ENCODE measurements at regions not wholly inside any gene's neighbourhood (a gene's known extent, or its start where the extent isn't known, plus 50 kb on each side); places are given as distances from the start of the nearest gene placed in this dataset.
"Not testable (repeated sequence)": the region's sequence is repeated elsewhere in the genome, so short reads cannot be mapped to it uniquely, and the experiment has no call there.

DNA sequence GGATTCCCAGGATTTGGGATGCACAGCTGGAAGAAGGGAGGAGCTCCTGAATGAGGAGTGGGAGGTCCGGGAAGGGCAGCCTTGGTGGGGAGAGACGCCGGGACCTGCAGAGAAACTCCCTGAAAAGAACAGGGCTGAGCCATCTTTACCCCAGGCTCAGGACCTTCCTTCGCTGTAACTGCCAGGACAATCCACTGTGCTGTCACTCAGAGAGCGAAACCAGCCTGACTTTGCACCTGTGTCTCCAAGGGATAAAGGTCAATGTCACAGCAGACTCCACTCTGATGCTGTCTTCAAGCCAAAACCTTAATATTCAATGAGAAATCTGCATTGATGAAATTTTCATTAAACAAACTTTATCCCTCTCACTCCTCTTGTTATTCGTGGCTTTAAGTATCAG lies 235.4 kb upstream of the SULF2 start:
- not testable (repeated sequence) for DNase-seq

DNA sequence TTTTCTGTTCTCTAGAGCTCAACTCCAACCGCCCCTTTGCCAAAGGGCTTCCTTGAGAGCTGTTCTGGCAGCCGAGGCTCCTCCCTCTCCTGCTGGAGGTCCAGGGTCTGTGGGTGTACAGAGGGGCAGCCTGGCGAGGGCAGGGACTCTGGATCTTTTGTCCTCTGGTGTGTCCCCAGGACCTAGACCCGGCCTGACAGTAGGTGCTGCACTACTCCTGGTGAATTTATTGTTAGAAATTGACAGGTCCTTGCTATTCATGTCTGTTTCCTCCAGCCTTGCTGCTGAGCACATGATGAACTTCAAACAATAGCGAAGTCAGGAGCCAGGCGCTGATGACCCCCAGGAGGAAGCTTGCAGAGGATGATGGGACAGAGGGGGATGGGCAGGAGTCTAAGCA lies 234.7 kb upstream of the SULF2 start:
- no peak for DNase-seq

DNA sequence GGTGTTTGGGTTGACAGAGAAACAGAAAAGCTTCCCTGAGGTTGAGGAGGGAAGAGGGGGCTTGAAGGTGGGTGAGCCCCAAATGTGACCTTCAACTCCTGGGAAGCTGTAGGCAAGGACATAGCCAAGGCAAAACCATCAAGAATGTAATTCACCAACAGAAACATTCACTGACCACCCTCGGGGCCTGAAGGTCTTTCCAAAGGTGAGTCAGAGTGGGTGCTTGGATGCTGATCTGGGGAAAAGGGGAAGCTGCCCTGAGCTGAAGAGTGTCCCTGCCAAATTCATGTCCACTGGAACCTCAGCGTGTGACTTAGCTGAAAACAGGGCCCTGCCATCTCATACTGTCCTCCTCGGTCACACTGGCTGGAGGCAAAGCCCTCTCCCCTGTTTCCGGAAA lies 234.2 kb upstream of the SULF2 start:
- no peak for DNase-seq

DNA sequence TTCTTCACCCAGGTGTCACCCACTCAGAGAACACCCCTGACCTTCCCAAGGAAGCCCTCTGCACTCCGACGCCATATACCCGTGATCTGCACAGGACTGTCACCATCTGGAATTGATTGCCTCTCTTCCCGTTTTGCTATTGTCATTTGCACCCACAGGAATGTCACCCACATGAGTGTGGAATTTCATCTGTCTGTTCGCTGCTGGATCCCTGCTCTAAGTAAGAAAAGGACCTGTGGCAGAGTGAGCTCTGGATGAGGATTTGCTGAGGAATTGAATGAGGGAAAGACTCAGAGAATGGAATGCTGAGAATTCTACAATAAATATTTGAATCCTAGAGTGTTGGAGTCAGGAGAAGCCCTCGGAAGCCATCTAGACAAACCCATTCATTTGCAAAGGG lies 233.6 kb upstream of the SULF2 start:
- DNase-seq, result not testable (repeated sequence)

DNA sequence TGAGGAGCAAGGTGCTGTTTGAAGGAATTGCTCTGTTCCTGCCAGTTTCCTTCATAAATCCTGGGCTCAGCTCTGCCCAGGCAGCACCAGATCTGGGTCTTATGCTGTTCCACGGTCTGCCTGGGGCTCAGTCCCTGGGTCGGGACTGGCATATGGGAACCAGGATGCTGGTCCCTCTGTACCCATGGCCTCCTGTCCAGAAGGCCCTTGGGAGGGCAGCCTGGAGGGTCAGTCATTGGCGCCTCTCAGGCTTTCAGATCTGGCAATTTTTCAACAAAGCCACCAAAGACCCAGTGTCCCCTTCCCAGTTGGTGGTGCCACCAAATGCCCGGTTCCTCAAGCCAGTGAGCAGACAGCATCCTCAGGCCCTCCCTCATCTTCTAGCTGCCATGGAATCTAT lies 232.7 kb upstream of the SULF2 start:
- no peak for DNase-seq

DNA sequence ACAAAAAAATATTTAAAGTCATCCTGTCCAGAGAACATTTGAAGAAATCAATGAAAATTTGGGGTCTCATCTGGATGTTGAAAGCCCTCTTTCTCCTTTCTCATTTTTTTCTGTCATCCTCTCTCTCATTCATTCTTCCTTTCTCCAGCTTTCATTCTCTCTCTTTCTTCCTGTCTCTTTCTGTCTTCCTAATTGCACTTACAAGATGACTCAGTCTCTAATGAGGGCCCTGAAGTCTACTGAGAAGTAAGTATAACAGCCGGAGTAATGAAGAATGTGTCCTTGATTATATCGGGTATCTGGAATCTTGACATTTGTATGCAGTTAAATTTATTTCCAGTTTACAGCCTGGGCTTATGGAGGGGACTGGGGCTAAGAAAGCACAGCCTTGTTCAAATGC lies 232.2 kb upstream of the SULF2 start:
- DNase-seq, result no peak

DNA sequence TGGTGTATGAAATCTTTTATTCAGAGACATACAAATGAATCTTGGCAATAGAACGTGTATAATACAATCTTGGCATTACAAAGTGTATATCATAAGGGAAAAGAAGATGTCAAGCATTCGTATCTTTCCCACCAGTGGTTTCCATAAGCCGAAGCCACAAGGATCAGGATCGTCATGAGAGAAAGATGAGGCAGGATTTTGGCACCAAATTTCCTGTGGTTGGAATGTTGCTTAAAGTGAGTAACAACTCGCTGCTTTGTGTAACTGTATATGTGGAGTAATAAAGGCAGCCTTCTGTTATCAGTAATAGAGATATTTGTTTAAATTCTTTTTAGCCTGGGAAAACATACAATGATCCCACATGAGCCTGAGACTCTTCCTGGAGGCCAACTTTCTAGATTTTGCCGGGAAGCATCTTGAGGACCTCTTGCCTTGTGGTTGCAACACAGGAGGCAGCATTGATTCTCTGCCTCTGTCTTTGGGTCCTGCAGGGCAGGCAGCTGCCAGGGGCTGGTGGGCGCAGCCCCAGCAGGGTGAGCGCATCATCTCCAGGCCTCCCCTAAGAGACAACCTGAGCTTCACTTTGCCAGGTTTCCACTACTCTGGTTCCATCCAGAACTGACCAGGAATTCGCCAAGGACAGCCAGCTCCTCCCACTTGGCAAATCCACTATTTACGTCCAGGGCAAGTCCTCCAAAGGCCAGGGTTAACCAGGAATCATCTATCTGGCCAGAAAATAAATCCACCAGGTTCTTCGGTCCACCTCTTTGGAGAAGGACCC lies 230.9 kb upstream of the SULF2 start:
- DNase-seq, result no peak

DNA sequence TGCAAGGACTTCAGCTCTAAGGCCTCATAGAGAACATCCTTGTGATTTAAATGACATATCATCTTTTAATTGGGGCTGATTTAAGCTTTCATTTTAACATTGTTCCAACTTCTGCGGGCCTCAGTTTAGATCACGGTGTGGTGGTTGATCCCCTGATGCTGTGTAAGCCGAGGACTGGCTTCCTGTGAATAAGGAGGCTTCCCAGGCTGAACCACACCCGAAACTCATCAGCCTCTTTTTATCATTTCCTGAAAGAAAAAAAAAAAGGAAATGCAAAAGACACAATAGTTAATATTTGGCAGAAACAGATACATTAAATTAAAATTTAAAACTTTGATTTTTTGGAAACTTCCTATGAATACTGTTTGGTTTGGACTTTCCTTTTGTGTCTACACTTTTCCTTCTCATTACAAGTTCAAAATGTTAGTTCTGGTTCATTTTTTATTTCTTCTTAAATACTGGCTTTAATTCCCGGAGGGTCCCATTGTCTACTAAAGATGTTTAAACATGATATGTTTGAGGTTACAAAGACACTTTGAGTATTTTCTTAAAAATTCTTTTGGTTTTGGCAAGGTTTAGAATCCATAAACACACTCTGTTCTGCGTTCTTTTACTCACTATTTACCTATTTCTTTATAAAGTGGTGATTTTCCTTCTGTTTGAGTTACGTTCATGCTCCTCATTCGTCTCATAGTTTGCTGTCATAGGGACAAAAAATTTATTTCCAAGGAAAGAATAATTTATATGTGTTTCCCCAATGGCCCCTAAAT lies 230.0 kb upstream of the SULF2 start:
- no peak for DNase-seq

DNA sequence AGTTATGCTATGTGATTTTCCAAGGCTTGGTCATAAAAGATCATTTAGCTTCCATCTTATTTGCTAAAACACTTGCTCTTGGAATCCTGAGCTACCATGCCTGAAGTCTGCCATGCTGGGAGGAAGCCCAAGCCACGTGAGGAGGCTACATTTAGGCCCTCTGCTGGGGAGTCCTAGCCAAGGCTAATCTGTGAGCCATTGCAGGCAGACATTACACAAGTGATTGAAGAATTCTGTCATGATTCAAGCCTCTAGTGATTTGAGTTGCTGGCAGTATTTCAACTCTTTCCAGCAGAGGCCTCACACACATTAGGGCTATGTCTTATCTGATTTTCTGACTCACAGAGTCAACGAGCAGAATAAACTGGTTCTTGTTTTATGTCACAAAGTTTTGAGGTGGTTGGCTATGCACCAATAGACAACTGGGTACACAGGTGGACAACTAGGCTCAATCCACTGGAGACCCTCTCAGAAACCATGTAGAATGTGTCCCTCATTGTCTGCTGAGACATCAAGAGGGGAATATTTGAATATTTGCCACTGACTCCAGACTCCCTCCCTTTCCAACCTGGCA lies 227.2 kb upstream of the SULF2 start:
- DNase-seq, result no peak

DNA sequence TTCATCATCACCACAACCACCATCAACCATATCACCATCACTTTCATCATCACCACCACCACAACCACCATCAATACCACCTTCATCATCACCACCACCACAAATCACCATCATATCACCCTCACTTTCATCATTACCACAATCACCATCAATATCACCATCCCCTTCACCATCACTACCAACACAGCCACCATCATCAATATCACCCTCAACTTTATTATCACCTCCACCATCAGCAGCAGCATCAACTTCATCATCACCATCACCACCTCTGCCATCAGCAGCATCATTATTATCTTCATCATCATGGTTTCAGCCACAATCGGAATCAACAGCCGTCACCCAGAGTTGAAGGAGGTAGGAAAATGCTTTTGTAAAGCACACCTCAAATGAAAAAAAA lies 225.7 kb upstream of the SULF2 start:
- no peak for DNase-seq

DNA sequence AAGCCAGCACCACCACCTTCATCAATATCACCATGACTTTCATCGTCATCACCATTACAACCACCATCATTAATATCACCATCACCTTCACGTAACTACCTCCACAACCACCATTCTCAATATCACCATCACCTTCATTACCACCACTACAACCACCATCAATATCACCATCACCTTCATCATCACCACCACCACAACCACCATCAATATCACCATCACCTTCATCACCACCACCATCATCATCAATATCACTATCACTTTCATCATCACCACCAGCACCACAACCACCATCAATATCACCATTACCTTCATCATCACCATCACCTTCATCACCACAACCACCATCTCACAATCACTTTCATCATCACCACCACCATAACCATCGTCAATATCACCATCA lies 225.3 kb upstream of the SULF2 start:
- no peak for DNase-seq

DNA sequence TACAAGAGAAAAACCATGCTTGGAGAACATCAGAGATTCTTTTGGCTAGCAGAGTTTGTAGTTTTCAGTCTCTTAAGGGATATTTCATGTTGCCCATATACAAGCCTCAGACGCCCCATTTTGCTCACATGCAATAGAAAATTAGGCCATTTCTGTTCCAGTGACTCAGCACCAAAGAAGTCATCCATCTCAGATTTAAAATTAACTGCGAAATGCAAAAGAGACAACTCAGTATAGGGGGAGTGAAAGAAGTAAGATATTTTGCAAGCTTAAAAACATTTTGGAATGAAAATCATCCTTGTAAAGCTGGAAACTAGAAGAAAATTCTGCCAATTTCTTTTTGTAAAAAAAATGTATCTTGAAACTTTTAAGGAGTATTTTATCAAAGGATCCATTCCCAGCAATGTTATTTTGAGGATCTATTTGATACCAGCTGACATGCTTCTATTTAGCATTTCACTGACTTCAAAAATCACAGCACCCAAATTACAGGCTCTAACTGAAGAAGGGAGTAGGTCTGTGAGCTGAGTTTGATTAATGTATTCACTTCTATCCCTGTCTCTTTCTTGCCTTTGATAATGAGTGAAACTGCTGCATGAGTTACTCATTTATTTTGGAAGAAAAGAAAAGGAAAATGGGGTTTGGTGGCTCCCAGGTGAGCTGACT lies 223.7 kb upstream of the SULF2 start:
- DNase-seq, result no peak

DNA sequence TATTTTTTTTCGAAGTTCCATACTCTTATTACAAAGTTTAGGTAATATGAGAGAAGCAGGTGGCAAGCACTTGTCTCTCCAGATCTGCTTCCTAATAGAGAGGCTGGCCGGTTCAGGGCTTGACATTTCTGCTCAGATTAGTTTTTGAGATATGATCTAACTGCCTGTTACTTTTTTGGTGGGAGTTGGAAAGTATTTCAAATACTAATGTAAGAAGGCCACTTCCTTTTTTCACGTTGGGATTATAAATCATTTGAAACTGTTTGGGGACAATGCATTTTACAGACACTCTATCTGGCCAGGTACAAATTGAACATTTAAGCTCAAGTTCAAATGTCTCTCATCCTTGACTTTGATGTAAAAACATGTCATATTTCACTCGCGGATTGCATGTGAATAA lies 222.1 kb upstream of the SULF2 start:
- DNase-seq, result no peak

DNA sequence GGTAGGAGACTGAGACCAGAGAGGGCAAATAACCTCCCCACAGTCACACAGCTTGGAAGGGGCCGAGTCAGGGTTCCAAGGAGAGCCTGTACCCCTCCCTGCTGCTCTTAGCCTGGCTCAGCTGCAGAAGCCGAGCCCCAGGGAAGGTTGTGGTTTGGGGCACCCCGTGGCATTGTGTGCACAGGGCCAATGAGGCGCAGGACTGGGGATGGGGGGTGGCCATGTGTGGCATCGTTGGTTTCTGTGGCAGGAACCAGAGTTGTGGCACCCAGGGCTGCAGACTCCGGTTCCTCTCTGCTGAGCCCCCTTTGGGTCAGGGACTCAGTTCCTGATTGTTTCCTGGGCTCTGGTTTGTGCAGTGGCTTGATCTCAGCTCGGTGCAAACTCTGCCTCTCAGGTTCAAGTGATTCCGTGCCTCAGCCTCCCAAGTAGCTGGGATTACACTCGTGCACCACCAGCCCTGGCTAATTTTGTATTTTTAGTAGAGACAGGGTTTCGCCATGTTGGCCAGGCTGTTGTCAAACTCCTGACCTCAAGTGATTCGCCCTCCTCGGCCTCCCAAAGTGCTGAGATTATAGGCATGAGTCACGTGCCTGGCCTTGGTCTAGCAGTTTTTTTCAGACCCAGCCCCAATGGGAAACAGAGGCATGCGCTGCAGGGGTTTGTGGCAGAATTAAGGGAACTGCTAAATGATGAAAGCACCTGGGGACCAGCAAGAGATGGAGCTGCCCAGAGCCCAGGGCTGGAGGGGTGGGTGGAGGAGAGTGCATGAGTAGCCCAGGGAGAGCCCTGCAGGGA lies 221.0 kb upstream of the SULF2 start:
- no peak for DNase-seq

DNA sequence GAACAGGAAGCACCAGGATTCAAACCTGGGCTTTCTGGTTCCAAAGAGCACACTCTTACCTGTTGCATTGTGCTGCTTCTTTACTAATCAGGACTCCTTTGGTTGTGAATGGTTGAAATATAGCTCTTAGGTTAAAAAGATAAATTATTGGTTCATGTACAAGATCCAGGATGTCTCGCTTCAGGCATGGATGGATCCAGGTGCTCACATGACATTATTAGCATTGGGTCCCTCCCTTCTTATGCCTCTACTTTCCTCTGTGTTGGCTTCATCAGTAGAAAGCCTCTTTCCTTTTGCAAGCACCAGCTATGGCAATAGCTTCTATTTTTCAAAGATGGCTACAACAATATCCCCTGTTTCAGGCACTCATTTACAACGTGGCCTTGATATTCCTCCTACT lies 217.7 kb upstream of the SULF2 start:
- DNase-seq, result no peak

DNA sequence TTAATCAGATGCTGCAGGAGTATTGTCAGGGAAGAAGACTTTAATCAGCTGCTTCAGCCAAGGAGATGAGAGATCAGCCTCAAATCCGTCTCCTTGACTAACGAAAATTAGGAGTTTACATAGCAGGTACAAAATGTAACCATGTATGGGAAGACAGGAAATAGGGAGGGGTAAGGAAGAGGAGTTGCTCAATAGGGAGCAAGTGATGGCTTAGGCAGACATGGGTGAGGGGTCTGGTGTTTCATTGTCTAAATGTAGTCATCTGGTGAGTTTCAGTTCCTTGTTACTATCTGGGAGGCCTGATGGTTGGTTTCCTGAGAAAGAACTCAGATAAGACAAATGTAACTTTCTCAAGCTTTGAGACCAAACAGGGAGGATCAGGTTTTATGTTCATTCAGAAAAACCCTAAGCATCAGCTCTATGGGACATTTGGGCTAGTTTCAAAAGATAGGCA lies 217.3 kb upstream of the SULF2 start:
- no peak for DNase-seq

DNA sequence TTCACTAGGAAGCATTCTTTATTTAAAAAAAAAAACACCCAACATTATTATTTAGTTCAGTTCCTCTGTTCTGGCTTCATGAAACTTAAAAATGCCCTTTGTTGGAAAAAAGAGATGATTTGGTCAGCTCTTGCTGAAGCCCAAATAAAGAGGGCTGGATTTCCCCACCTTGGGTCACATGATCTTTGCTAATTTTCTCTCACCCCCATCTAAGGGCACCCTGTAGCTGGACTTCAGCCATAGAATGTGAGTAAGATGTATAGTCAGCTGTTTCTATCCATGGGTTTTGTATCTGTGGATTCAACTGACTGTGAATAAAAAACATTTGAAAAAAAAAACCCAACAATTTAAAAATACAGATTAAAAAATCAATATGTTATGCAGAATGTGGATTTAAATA lies 213.9 kb upstream of the SULF2 start:
- no peak for DNase-seq

DNA sequence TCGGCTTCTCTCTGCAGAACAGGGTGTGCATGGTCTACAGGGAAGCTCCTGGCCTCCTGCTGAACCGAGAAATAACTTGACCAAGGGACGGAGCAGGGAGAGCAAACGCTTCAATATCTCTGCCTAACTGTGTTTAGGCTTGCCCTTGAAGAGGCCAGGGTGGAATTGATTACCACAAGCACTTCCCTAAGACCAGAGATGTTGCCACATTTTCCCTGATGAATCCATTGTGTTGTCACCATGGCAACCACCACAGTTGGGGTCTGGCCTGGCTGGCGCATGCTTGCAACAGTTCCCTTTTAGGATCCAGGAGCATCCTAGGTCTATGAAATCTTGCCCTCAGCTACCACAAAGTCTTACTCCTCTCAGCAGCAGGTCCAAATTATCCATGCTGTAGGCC lies 213.5 kb upstream of the SULF2 start:
- no peak for DNase-seq

DNA sequence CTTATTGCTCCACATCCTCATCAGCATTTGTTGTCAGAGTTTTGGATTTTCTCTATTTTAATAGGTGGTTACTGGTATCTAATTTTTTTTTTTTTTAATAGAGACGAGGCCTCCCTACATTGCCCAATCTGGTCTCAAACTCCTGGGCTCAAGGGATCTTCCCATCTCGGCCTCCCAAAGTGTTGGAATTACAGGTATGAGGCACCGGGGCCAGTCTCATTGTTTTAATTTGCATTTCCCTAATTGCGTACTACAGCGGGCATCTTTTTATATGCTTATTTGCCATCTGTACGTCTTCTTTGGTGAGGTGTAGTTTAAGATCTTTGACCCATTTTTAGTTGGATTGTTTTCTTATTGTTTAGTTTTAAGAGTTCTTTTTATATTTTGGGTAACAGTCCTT lies 210.4 kb upstream of the SULF2 start:
- no peak for DNase-seq

DNA sequence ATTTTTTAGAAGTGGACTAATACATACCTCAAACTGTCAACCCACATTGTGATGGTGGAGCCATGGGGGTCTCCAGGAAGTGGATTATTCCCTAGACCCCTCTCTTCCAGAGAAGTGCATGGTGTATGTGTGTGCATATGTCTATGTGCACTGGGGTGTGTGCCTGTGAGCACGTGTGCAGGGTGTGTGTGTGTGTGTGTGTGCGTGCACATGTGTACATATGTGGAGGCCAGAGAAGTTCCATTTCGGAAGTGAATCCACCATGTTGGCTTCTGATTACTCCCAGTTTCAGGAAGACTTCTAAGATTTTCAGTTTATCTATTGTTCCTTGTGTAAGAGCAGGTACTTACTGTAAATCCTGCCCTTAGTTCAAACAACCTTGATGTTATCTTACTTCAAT lies 208.5 kb upstream of the SULF2 start:
- DNase-seq, result no peak

DNA sequence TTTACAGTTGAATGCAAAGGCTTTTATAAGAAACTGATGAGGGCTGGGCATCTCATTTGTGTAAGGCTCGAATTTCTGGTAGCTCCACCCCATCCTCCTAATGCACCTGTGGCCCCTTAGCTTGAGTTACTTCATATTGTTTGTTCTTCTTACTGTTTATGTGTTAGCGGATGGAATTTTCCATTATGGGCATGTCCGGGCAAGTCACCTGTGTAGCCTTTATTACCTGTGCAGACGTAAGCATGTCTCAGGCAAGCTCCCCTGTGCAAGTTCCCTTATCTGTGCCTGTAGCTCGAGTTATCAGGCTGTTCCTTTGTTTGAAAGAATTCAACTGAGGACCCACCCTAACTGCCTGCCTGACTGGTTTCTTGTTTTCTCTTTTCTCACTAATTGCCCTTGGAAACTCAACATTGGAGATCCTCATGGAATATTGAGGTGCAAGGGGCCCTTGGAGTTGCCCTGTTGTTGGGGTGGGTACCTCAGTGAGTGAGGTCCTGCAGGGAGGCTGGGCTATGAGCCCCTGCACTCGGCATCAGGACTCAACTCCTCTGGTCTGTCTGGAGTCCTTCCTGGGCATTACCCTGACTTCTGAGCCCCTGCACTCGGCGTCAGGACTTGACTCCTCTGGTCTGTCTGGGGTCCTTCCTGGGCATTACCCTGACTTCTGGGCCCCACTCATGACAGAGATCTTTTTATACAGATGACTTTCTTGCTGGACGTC lies 207.9 kb upstream of the SULF2 start:
- DNase-seq, result no peak

DNA sequence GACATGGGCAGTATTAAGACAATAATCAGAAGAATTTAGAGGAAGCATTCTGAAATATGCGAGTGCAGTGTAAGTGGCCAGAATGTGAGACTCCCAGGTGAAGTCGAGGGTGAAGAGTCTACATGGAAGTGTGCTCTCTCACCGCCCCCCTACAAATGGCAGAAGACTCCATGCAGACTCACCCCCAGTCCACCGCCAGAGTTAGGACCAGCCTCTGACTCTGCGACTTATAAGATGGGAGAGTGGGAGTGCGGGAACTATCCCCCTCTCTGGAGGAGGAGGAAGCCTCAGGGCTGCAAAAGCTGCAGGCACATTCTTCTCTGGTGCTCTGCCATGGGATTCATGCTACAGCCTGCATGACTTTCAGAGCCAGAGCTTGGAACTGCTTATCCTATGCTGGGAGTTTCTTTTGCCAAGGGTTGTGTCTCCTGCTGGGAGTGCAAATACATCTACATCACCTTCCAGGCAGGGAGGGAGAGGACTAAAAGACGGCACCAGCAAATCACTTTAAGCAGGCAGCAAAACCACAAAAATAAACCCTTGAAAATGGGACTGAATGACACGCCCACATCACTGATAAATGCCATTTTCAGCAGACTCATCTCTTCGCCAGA lies 206.7 kb upstream of the SULF2 start:
- no peak for DNase-seq
